Keratinocyte (primary cell): ENCODE measurements at regions not wholly inside any gene's neighbourhood (a gene's known extent, or its start where the extent isn't known, plus 50 kb on each side); places are given as distances from the start of the nearest gene placed in this dataset.
A peak's percentile ranks its signal among the peaks of the same experiment; 100 is the strongest.

Experiments
- DNase-seq: peaks from one replicate; pipeline ENCODE4 v3.0.0-alpha.2; 2011; ENCODE audit warnings: low read depth, missing footprints, low spot score
- FAIRE-seq: peaks from 2 replicates; lab custom pipeline; 2011; peaks lifted over from hg19 to GRCh38; lab: Jason Lieb, UNC
- H2AFZ ChIP-seq: 2 replicates; pipeline ENCODE4 v1.6.0; 2012; ENCODE audit warnings: low read length, control low read depth, inconsistent platforms; ENCODE audit not compliant: control insufficient read depth
- H3K27ac ChIP-seq: 2 replicates; pipeline ENCODE4 v1.5.1; 2011; ENCODE audit warnings: low read length; ENCODE audit not compliant: control insufficient read depth, insufficient read depth
- H3K27me3 ChIP-seq: 3 replicates; pipeline ENCODE4 v1.6.0; 2011; ENCODE audit warnings: low read length; ENCODE audit not compliant: control insufficient read depth, insufficient read depth; ENCODE audit errors: extremely low read depth
- H3K36me3 ChIP-seq, 2 experiments: 2 replicates in 1 of 2; 3 replicates in 1 of 2; pipeline ENCODE4 v1.5.1; 2011; ENCODE audit warnings: low read length in 2 of 2, mild to moderate bottlenecking in 1 of 2; ENCODE audit not compliant: control insufficient read depth in 2 of 2, insufficient read depth in 2 of 2; ENCODE audit errors: extremely low read depth in 1 of 2
- H3K4me1 ChIP-seq: 3 replicates; pipeline ENCODE4 v1.5.1; 2011; ENCODE audit warnings: low read length; ENCODE audit not compliant: control insufficient read depth, insufficient read depth; ENCODE audit errors: extremely low read depth
- H3K4me2 ChIP-seq: 3 replicates; pipeline ENCODE4 v1.6.0; 2011; ENCODE audit warnings: low read depth, low read length; ENCODE audit not compliant: control insufficient read depth, insufficient read depth; ENCODE audit errors: extremely low read depth
- H3K4me3 ChIP-seq, 3 experiments: fragments of 200-600 bp in 1 of 3; sonication (generic) in 1 of 3; 2 replicates in 2 of 3; 3 replicates in 1 of 3; pipeline ENCODE4 v1.5.1; 2011 to 2016; ENCODE audit warnings: low read length in 3 of 3, mild to moderate bottlenecking in 3 of 3, control low read depth in 2 of 3, inconsistent platforms in 1 of 3, low read depth in 1 of 3, mixed read lengths in 1 of 3, mixed run types in 1 of 3, moderate library complexity in 1 of 3; ENCODE audit not compliant: control insufficient read depth in 2 of 3, insufficient read depth in 2 of 3; ENCODE audit errors: extremely low read depth in 1 of 3
- H3K79me2 ChIP-seq: 2 replicates; pipeline ENCODE4 v1.6.0; 2012; ENCODE audit warnings: low read length; ENCODE audit not compliant: control insufficient read depth, insufficient read depth
- H3K9ac ChIP-seq: 3 replicates; pipeline ENCODE4 v1.6.0; 2011; ENCODE audit warnings: low read length; ENCODE audit not compliant: control insufficient read depth, insufficient read depth; ENCODE audit errors: extremely low read depth
- H3K9me1 ChIP-seq: 3 replicates; pipeline ENCODE4 v1.6.0; 2011; ENCODE audit warnings: low read length; ENCODE audit not compliant: control insufficient read depth, insufficient read depth; ENCODE audit errors: extremely low read depth
- H3K9me3 ChIP-seq: 2 replicates; pipeline ENCODE4 v1.5.1; 2012; ENCODE audit warnings: low read depth, low read length; ENCODE audit not compliant: control insufficient read depth
- H4K20me1 ChIP-seq: 3 replicates; pipeline ENCODE4 v1.6.0; 2011; ENCODE audit warnings: low read length; ENCODE audit not compliant: control insufficient read depth, insufficient read depth; ENCODE audit errors: extremely low read depth
- CTCF ChIP-seq, 3 experiments: IDR thresholded peaks in 1 of 3; conservative IDR thresholded peaks in 1 of 3; optimal IDR thresholded peaks in 1 of 3; 2 replicates in 2 of 3; 3 replicates in 1 of 3; pipeline versions ENCODE3 to v1.5.1; 2011; ENCODE audit warnings: low read length in 3 of 3, mild to moderate bottlenecking in 3 of 3, moderate library complexity in 2 of 3, control low read depth in 1 of 3, inconsistent platforms in 1 of 3; ENCODE audit not compliant: insufficient read depth in 2 of 3; ENCODE audit errors: extremely low read depth in 1 of 3
- EZH2 ChIP-seq: IDR thresholded peaks from one replicate; pipeline ENCODE4 v1.6.1; 2012; ENCODE audit warnings: inconsistent platforms, mild to moderate bottlenecking, low read length, moderate library complexity
- dilution Hi-C: fragments of 300-500 bp; cut with MboI; formaldehyde crosslinking; loops from one replicate; pipeline ENCODE4 v1.7.0; 2020; ENCODE audit warnings: low sequenced_read_pairs; ENCODE audit not compliant: extremely low pct_ligation_motif_present

- FAIRE-seq (no peak), DNase-seq (no peak)
- no peaks in the 10 kb centered on the region for H3K36me3 ChIP-seq
- H3K9me3 ChIP-seq: no peaks in the 10 kb centered on the region
- H3K9me1 ChIP-seq: no peaks in the 10 kb centered on the region
- no peaks in the 10 kb centered on the region for H3K27me3 ChIP-seq
- no peaks in the 10 kb centered on the region for H3K79me2 ChIP-seq
- TF ChIP-seq CTCF (optimal IDR thresholded peaks at IDR 0.05 in 1 of 3, IDR thresholded peaks at IDR 0.05 in 1 of 3, conservative IDR thresholded peaks at IDR 0.05 in 1 of 3; ENCODE audit: extremely low read depth in 1 of 3, insufficient read depth in 2 of 3, low read length in 3 of 3): no peak
- H3K27ac ChIP-seq: no peak overlapping the region
- no peaks in the 10 kb centered on the region for H4K20me1 ChIP-seq
- no peak overlapping the region for H3K4me3 ChIP-seq
- H3K9ac ChIP-seq: no peak overlapping the region
- H3K4me1 ChIP-seq: no peaks in the 10 kb centered on the region
- H3K4me2 ChIP-seq: no peak overlapping the region
- H2AFZ ChIP-seq: no peak overlapping the region
- dilution Hi-C loops: no loop called here
Observed at GRCh38 chr14:99075771-99076375, 196.1 kb downstream of the BCL11B start.

GRCh38 chr14:99077076-99077843 lies 194.7 kb downstream of the BCL11B start:
- H3K4me1 ChIP-seq: no peaks in the 10 kb centered on the region
- H4K20me1 ChIP-seq: no peaks in the 10 kb centered on the region
- no peaks in the 10 kb centered on the region for H3K36me3 ChIP-seq
- FAIRE-seq: peak; percentile 79
- no peak overlapping the region for H3K9ac ChIP-seq
- dilution Hi-C loops: no loop called here
- H3K27ac ChIP-seq: no peak overlapping the region
- H2AFZ ChIP-seq: no peak overlapping the region
- H3K9me3 ChIP-seq: no peaks in the 10 kb centered on the region
- no peak overlapping the region for H3K4me2 ChIP-seq
- no peaks in the 10 kb centered on the region for H3K79me2 ChIP-seq
- H3K4me3 ChIP-seq: no peak overlapping the region
- no peaks in the 10 kb centered on the region for H3K9me1 ChIP-seq
- DNase-seq: no peak
- TF ChIP-seq CTCF (optimal IDR thresholded peaks at IDR 0.05 in 1 of 3, IDR thresholded peaks at IDR 0.05 in 1 of 3, conservative IDR thresholded peaks at IDR 0.05 in 1 of 3; ENCODE audit: extremely low read depth in 1 of 3, insufficient read depth in 2 of 3, low read length in 3 of 3): no peak
- no peak for TF ChIP-seq EZH2
- H3K27me3 ChIP-seq: no peaks in the 10 kb centered on the region
